Mesendoderm (in vitro differentiated cells): ENCODE measurements at regions not wholly inside any gene's neighbourhood (a gene's known extent, or its start where the extent isn't known, plus 50 kb on each side); places are given as distances from the start of the nearest gene placed in this dataset.
"Not testable (repeated sequence)": the region's sequence is repeated elsewhere in the genome, so short reads cannot be mapped to it uniquely, and the experiment has no call there.

ENCODE experiments used
- DNase-seq: peaks from one replicate; pipeline ENCODE4 v3.0.0; 2013
- H2AK5ac ChIP-seq: 2 replicates; pipeline ENCODE4 v1.6.1; 2013; ENCODE audit warnings: low read length, inconsistent platforms
- H2BK120ac ChIP-seq: 2 replicates; pipeline ENCODE4 v1.6.1; 2013; ENCODE audit warnings: low read depth, mild to moderate bottlenecking, low read length, moderate library complexity, mixed read lengths
- H2BK15ac ChIP-seq: replicated peaks from 2 replicates; pipeline ENCODE4 v1.6.1; 2013; ENCODE audit warnings: low read depth, mild to moderate bottlenecking, moderate library complexity
- H2BK5ac ChIP-seq: 2 replicates; pipeline ENCODE4 v1.6.1; 2013; ENCODE audit warnings: low read length, inconsistent platforms
- H3K18ac ChIP-seq: 2 replicates; pipeline ENCODE4 v1.6.1; 2013; ENCODE audit warnings: mild to moderate bottlenecking, low read length, mixed read lengths
- H3K23ac ChIP-seq: one replicate; pipeline ENCODE4 v1.6.1; 2013; ENCODE audit warnings: low read length
- H3K27ac ChIP-seq: 2 replicates; pipeline ENCODE4 v1.5.1; 2013; ENCODE audit warnings: low read depth, mild to moderate bottlenecking, inconsistent platforms, low read length, moderate library complexity
- H3K27me3 ChIP-seq: 2 replicates; pipeline ENCODE4 v1.6.1; 2013; ENCODE audit warnings: low read length, control low read depth, mild to moderate bottlenecking, inconsistent platforms; ENCODE audit not compliant: insufficient read depth, poor library complexity
- H3K36me3 ChIP-seq: 2 replicates; pipeline ENCODE4 v1.6.1; 2013; ENCODE audit warnings: low read length, inconsistent platforms; ENCODE audit not compliant: control insufficient read depth, insufficient read depth
- H3K4ac ChIP-seq: one replicate; pipeline ENCODE4 v1.6.1; 2013; ENCODE audit warnings: low read depth, mild to moderate bottlenecking, low read length, moderate library complexity
- H3K4me1 ChIP-seq: 2 replicates; pipeline ENCODE4 v1.6.1; 2013; ENCODE audit warnings: low read depth, low read length, inconsistent platforms; ENCODE audit not compliant: control insufficient read depth
- H3K4me2 ChIP-seq: 2 replicates; pipeline ENCODE4 v1.6.1; 2013; ENCODE audit warnings: low read length
- H3K4me3 ChIP-seq: 2 replicates; pipeline ENCODE4 v1.5.1; 2013; ENCODE audit warnings: mild to moderate bottlenecking, low read length
- H3K56ac ChIP-seq: one replicate; pipeline ENCODE4 v1.6.1; 2013; ENCODE audit warnings: low read length
- H3K79me1 ChIP-seq: 2 replicates; pipeline ENCODE4 v1.6.1; 2013; ENCODE audit warnings: low read length, inconsistent platforms
- H3K79me2 ChIP-seq: 2 replicates; pipeline ENCODE4 v1.6.1; 2013; ENCODE audit warnings: mild to moderate bottlenecking, low read length; ENCODE audit not compliant: control insufficient read depth, insufficient read depth
- H3K9ac ChIP-seq: 2 replicates; pipeline ENCODE4 v1.6.1; 2013; ENCODE audit warnings: low read length, inconsistent platforms
- H4K5ac ChIP-seq: one replicate; pipeline ENCODE4 v1.6.1; 2013; ENCODE audit warnings: low read length
- H4K8ac ChIP-seq: one replicate; pipeline ENCODE4 v1.6.1; 2013; ENCODE audit warnings: low read depth, mild to moderate bottlenecking, control low read depth, low read length, moderate library complexity
- WGBS: extraction: QIAGEN DNeasy Blood & Tissue Kit; methylation state at CpG from one replicate; pipeline ENCODE4 v1.1.7; 2013; ENCODE audit warnings: low lambda C conversion rate, missing lambda C conversion rate; ENCODE audit not compliant: insufficient coverage; ENCODE audit errors: extremely low coverage; 5-methylcytosine and 5-hydroxymethylcytosine counted together

DNA sequence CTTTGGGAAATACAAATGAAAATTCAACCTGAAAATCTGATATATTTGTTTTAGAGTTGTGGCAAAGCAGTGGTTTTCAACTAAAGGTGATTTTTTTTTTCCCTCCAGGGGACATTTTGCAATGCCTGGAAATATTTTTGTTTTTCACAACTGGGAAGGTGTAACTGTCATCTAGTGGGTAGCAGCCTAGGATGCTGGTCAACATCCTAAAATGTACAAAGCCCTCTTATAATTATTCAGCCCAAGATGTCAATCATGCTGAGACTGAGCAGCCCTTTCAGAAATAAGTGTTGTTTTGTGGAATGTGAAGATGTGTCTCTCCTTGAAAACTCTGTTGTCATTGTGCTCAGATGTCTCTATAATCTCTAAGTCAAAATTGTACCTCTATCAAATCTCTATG lies 95.2 kb upstream of the NCAM2 start:
- Histone ChIP-seq H3K27ac (no peak overlapping the region), H3K23ac (no peak overlapping the region), H3K36me3 (no peaks in the 10 kb centered on the region), H3K4me2 (no peak overlapping the region), H3K79me2 (no peaks in the 10 kb centered on the region), H4K5ac (no peak overlapping the region), H3K56ac (no peak overlapping the region), H3K4me1 (no peaks in the 10 kb centered on the region), H3K9ac (no peak overlapping the region), H3K27me3 (no peaks in the 10 kb centered on the region), H2BK5ac (no peak overlapping the region), H3K79me1 (no peaks in the 10 kb centered on the region), H3K4ac (no peak overlapping the region), H4K8ac (no peak overlapping the region), H2AK5ac (no peak overlapping the region), H2BK120ac (no peak overlapping the region), H3K4me3 (no peak overlapping the region), H2BK15ac (no peak overlapping the region), H3K18ac (no peak overlapping the region)
- DNase-seq: no peak

- H3K23ac ChIP-seq, H3K9ac ChIP-seq, H2AK5ac ChIP-seq, H3K56ac ChIP-seq, H2BK120ac ChIP-seq, H3K18ac ChIP-seq, H2BK15ac ChIP-seq, H3K4me1 ChIP-seq, H3K4me2 ChIP-seq, H2BK5ac ChIP-seq, H4K5ac ChIP-seq, H3K27me3 ChIP-seq, H3K36me3 ChIP-seq, H3K4me3 ChIP-seq, H3K79me1 ChIP-seq, H4K8ac ChIP-seq, H3K4ac ChIP-seq, DNase-seq, H3K27ac ChIP-seq, H3K79me2 ChIP-seq: not testable (repeated sequence)
- no CpG with 5 or more reads among the region's 13 CpGs for WGBS
Observed at GRCh38 chr21:20927555-20927954, 70.7 kb upstream of the NCAM2 start.

- Histone ChIP-seq H2BK5ac (no peak overlapping the region), H2BK15ac (no peak overlapping the region), H3K18ac (no peak overlapping the region), H3K27ac (no peak overlapping the region), H3K36me3 (no peaks in the 10 kb centered on the region), H3K56ac (no peak overlapping the region), H3K27me3 (no peaks in the 10 kb centered on the region), H4K5ac (no peak overlapping the region), H3K4me2 (no peak overlapping the region), H2AK5ac (no peak overlapping the region), H2BK120ac (no peak overlapping the region), H3K4me3 (no peak overlapping the region), H3K4ac (no peak overlapping the region), H3K79me1 (no peaks in the 10 kb centered on the region), H3K4me1 (no peaks in the 10 kb centered on the region), H3K9ac (no peak overlapping the region), H4K8ac (no peak overlapping the region), H3K23ac (no peak overlapping the region), H3K79me2 (no peaks in the 10 kb centered on the region)
- WGBS: no CpG with 5 or more reads among the region's 1 CpG
- DNase-seq: no peak
Observed at GRCh38 chr21:20942523-20942922, 55.7 kb upstream of the NCAM2 start.

DNA sequence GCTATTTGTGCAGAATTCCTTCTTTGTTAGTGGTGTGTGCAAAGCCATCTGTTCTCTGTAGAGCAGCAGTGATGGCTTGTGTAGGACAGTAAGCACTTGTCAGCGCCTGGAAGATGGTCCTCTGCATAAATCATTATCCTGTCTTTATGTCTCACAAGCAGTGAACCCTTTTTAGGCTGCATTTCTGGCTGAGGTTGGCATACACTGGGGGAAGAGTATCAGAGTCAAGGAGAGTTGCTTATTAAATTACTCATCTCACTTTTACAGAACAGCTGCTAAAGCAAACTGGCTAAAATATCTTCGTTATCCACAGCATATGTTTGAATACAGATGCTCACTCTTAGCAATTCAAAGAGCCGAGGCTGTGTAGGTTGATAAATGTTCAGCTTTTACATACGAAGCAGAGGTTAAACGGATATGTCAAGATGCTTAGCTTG lies 54.6 kb upstream of the NCAM2 start:
- H3K4ac ChIP-seq: no peak overlapping the region
- no peaks in the 10 kb centered on the region for H3K79me1 ChIP-seq
- H2BK15ac ChIP-seq: no peak overlapping the region
- H4K5ac ChIP-seq: no peak overlapping the region
- H4K8ac ChIP-seq: no peak overlapping the region
- H3K27me3 ChIP-seq: no peaks in the 10 kb centered on the region
- H3K79me2 ChIP-seq: no peaks in the 10 kb centered on the region
- H3K56ac ChIP-seq: no peak overlapping the region
- H3K4me2 ChIP-seq: no peak overlapping the region
- no peak overlapping the region for H2BK5ac ChIP-seq
- no peaks in the 10 kb centered on the region for H3K36me3 ChIP-seq
- no peak overlapping the region for H3K23ac ChIP-seq
- no peak overlapping the region for H3K27ac ChIP-seq
- DNase-seq: no peak
- H2BK120ac ChIP-seq: no peak overlapping the region
- no peaks in the 10 kb centered on the region for H3K4me1 ChIP-seq
- H3K9ac ChIP-seq: no peak overlapping the region
- no peak overlapping the region for H3K4me3 ChIP-seq
- no peak overlapping the region for H3K18ac ChIP-seq
- no CpG with 5 or more reads among the region's 5 CpGs for WGBS
- no peak overlapping the region for H2AK5ac ChIP-seq

DNA sequence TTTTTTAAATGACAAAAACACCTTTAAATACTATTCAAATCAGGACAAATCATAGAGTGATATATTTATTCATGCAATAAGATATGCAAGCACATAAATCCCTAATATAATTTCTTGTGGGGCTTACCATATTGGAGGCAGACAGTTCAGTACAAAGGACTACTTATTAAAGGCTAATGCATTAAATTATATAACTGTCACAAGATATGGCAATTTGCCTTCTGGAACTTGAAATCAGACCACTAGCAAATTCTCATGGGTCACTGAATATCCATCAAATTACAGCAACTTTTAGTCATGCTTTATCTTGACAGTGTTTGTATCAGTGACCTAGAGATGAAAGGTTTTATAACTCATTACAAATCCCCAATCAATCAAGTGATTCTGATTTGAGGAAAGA lies 54.1 kb upstream of the NCAM2 start:
- no peak overlapping the region for H2BK120ac ChIP-seq
- H4K5ac ChIP-seq: no peak overlapping the region
- no peak overlapping the region for H3K18ac ChIP-seq
- no peaks in the 10 kb centered on the region for H3K79me2 ChIP-seq
- H3K27ac ChIP-seq: no peak overlapping the region
- DNase-seq: no peak
- no peak overlapping the region for H3K56ac ChIP-seq
- no peak overlapping the region for H4K8ac ChIP-seq
- no peak overlapping the region for H2AK5ac ChIP-seq
- H3K23ac ChIP-seq: no peak overlapping the region
- H3K27me3 ChIP-seq: no peaks in the 10 kb centered on the region
- no peak overlapping the region for H3K4me3 ChIP-seq
- H2BK5ac ChIP-seq: no peak overlapping the region
- no peaks in the 10 kb centered on the region for H3K4me1 ChIP-seq
- H2BK15ac ChIP-seq: no peak overlapping the region
- H3K4ac ChIP-seq: no peak overlapping the region
- H3K9ac ChIP-seq: no peak overlapping the region
- H3K4me2 ChIP-seq: no peak overlapping the region
- no peaks in the 10 kb centered on the region for H3K79me1 ChIP-seq
- no peaks in the 10 kb centered on the region for H3K36me3 ChIP-seq

- H3K36me3 ChIP-seq: no peaks in the 10 kb centered on the region
- no peaks in the 10 kb centered on the region for H3K79me2 ChIP-seq
- no peak overlapping the region for H3K4me2 ChIP-seq
- H3K27me3 ChIP-seq: no peaks in the 10 kb centered on the region
- no peak overlapping the region for H3K27ac ChIP-seq
- H3K18ac ChIP-seq: no peak overlapping the region
- H3K23ac ChIP-seq: no peak overlapping the region
- H3K4me3 ChIP-seq: no peak overlapping the region
- H3K79me1 ChIP-seq: no peaks in the 10 kb centered on the region
- no peak overlapping the region for H4K5ac ChIP-seq
- no peaks in the 10 kb centered on the region for H3K4me1 ChIP-seq
- H2BK15ac ChIP-seq: no peak overlapping the region
- no peak overlapping the region for H2BK5ac ChIP-seq
- no peak overlapping the region for H4K8ac ChIP-seq
- H3K56ac ChIP-seq: no peak overlapping the region
- WGBS: no CpG with 5 or more reads among the region's 5 CpGs
- DNase-seq: no peak
- H3K4ac ChIP-seq: no peak overlapping the region
- no peak overlapping the region for H2AK5ac ChIP-seq
- H2BK120ac ChIP-seq: no peak overlapping the region
- no peak overlapping the region for H3K9ac ChIP-seq
Observed at GRCh38 chr21:20946701-20947100, 51.5 kb upstream of the NCAM2 start.
